Adrenal gland (tissue), 5 donors: ENCODE measurements at regions not wholly inside any gene's neighbourhood (a gene's known extent, or its start where the extent isn't known, plus 50 kb on each side); places are given as distances from the start of the nearest gene placed in this dataset.

Source experiments
- CTCF ChIP-seq, 6 experiments: fragments of 450-650 bp in 4 of 6; fragments of 200-600 bp in 2 of 6; sonication (generic) in 1 of 6; IDR thresholded peaks; 1 replicate in 5 of 6; 2 replicates in 1 of 6; pipeline versions ENCODE4 v1.5.1 to v1.8.0; 2016 to 2021; ENCODE audit warnings: antibody characterized with exemption in 6 of 6, mild to moderate bottlenecking in 2 of 6, moderate library complexity in 1 of 6
- POLR2A ChIP-seq, 2 donors: fragments of 450-650 bp; IDR thresholded peaks; one replicate each; pipeline ENCODE4 v1.6.1; 2017; ENCODE audit warnings: antibody characterized with exemption in 2 of 2, mild to moderate bottlenecking in 2 of 2, moderate library complexity in 1 of 2
- donor health status: DM: no; HTN: no; CAD: no.

GRCh38 chr11:104433751-104434150, 269.8 kb upstream of the PDGFD start:
- no peak for TF ChIP-seq CTCF (IDR thresholded peaks at IDR 0.05)
- no peak for TF ChIP-seq POLR2A (IDR thresholded peaks at IDR 0.05)
